Ishikawa (cell line): ENCODE measurements at regions not wholly inside any gene's neighbourhood (a gene's known extent, or its start where the extent isn't known, plus 50 kb on each side); places are given as distances from the start of the nearest gene placed in this dataset.

Experiments used
- CREB1 ChIP-seq: IDR thresholded peaks from 2 replicates; pipeline ENCODE4 v1.6.1; 2012; ENCODE audit warnings: low read depth
- EGR1 ChIP-seq: IDR thresholded peaks from 2 replicates; pipeline ENCODE4 v1.6.1; 2012
- EP300 ChIP-seq: IDR thresholded peaks from 2 replicates; pipeline ENCODE4 v1.6.1; 2012; ENCODE audit warnings: borderline replicate concordance
- MAX ChIP-seq: IDR thresholded peaks from 2 replicates; pipeline ENCODE4 v1.6.1; 2012
- NFIC ChIP-seq: IDR thresholded peaks from 2 replicates; pipeline ENCODE4 v1.6.1; 2012
- REST ChIP-seq: IDR thresholded peaks from 2 replicates; pipeline ENCODE4 v1.6.1; 2012; ENCODE audit warnings: low read depth, mild to moderate bottlenecking
- TCF12 ChIP-seq: IDR thresholded peaks from 2 replicates; pipeline ENCODE4 v1.6.1; 2012; ENCODE audit warnings: low read depth
- YY1 ChIP-seq: IDR thresholded peaks from 2 replicates; pipeline ENCODE4 v1.6.1; 2012; ENCODE audit warnings: low read depth
- ZBTB7A ChIP-seq: IDR thresholded peaks from 2 replicates; pipeline ENCODE4 v1.6.1; 2012; ENCODE audit warnings: low read depth

GRCh38 chr5:166338801-166339200 lies 1952.6 kb upstream of the WWC1 start:
- TF ChIP-seq YY1 (no peak), MAX (no peak), NFIC (no peak), EGR1 (no peak), CREB1 (no peak), EP300 (no peak), REST (no peak), TCF12 (no peak), ZBTB7A (no peak)
